ENCODE measurements at regions not wholly inside any gene's neighbourhood (a gene's known extent, or its start where the extent isn't known, plus 50 kb on each side); places are given as distances from the start of the nearest gene placed in this dataset.

DNA sequence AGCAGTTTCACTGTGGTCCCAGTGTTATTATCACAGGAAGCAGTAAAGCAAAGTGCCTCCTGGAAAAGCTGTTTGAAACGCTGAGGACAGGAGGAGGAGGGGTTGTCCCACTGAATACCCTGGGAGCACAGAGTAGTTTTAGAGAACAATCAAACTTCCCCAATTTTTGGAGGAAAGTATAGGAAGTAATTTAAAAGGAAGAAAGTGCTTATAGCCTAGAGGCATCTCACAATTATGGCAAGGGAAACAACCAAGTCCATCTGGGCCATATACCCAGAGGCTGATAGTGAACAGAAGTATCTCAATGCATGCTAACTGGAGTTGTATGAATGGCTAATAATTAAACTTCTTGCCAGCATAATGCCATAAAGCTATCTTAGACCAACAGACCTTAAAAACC is 137.2 kb upstream of the EPHA6 start:
- TF ChIP-seq, protein P1, sequence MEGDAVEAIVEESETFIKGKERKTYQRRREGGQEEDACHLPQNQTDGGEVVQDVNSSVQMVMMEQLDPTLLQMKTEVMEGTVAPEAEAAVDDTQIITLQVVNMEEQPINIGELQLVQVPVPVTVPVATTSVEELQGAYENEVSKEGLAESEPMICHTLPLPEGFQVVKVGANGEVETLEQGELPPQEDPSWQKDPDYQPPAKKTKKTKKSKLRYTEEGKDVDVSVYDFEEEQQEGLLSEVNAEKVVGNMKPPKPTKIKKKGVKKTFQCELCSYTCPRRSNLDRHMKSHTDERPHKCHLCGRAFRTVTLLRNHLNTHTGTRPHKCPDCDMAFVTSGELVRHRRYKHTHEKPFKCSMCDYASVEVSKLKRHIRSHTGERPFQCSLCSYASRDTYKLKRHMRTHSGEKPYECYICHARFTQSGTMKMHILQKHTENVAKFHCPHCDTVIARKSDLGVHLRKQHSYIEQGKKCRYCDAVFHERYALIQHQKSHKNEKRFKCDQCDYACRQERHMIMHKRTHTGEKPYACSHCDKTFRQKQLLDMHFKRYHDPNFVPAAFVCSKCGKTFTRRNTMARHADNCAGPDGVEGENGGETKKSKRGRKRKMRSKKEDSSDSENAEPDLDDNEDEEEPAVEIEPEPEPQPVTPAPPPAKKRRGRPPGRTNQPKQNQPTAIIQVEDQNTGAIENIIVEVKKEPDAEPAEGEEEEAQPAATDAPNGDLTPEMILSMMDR (IDR thresholded peaks at IDR 0.05), result no peak

DNA sequence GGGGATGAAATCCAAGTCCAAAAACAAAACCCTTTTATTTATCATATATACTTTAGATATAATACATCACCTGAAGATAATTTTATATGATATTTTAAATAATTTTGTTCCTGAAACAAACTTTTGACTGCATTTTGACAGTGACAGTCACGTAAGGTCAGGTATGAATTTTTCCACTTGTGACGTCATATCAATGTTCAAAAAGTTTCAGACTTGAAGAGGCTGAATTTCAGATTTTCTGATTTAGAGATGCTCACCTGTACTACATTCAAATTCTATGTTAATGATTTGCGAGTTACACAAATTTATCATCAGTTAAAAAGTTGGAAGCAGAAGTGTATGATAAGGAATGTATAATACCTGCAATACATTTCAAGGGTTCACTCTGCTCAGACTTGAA is 136.1 kb upstream of the EPHA6 start:
- ATAC-seq (ENCODE audit: low FRiP score), result no peak
- TF ChIP-seq, protein P1 (IDR thresholded peaks at IDR 0.05), result no peak
- no peak for DNase-seq (ENCODE audit: low spot score)

More for the DNA sequence above, 137.2 kb upstream of the EPHA6 start:
- ATAC-seq (ENCODE audit: low FRiP score) (no peak), DNase-seq (ENCODE audit: low spot score) (no peak)

DNA sequence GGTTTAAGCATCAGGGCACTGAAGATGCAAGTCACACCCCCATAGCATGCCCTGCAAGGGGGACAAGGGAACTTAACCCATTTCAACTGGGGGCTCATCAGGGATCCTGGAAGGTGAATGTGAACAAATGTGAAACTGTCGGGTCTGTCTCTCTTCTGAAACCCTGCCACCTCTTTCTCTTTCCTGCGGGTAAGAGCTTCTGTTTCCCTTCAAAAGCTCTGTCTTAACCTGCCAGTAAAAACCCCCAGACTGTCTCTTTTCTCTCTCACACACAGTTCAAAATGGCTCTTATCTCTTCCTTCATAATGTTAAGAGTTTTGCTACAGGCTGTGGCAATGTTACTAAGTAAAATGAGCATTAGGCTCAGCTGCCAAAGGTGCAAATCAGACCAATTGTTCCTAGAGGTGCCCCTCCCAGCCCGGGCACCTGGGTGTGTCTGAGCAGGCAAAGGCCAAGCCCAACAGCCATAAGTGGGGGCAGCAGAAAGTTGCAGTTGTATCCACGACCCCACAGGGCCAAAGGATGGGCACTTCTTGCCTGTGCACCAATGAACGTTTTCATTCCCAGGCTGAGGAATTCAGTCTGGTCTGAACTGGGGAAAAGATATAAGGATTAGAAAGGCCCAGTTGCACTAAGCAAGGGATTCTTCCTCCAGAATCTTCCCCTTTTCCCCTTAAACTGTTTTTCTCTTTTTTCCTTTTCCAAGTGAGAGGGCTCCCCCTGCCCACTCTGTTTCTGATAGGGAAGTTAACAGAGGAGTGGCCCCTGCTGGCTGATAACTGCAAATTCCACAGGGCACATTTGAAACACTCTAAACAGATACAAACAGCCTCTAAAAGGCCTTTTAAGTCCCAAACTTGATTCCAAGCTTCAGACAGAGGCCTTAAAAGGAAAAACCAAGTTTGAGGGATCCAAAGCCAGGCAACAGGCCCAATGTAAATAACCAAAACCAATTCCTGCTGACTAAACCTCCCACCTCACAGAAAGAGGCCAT is 113.8 kb upstream of the EPHA6 start:
- TF ChIP-seq, protein P1 (IDR thresholded peaks at IDR 0.05), result no peak
- no peak for DNase-seq (ENCODE audit: low spot score)
- ATAC-seq (ENCODE audit: low FRiP score), result no peak

DNA sequence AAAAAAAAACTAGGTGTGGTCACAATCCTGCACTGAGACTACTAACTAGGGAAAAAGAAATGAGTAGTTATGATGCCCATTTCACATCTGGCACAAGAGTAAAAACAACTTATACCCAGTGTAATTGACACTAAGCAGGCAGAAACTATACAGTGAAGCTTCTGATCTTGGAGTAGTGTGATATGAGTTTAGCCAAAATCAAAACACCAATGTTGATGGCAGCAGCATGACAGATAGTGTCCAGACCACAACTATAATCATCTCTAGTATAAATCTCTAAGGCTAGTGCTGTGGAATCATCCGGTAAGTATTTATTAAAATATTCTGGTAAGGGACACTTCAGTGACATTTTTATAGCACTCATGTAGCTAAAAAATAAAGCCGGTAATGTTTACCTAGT is 108.5 kb upstream of the EPHA6 start:
- no peak for DNase-seq (ENCODE audit: low spot score)
- ATAC-seq (ENCODE audit: low FRiP score), result no peak
- TF ChIP-seq, protein P1 (IDR thresholded peaks at IDR 0.05), result no peak

DNA sequence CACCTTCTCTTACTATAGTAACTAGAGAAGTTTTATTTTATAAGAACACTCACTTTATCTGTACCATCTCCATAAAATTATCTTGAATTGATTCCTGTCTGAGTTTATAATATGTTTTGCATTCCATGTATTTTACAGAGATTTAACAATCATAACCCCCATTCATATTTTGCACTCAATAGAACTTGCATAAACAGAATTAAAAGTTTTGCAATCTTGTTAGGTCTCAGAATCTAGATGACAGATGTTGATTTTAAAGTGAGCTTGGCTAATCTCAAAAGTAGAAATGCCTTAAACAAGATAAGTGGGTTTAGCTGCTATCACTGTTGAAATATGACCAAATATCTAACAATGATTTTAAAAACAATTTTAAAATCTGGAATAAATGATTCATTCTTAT is 107.9 kb upstream of the EPHA6 start:
- ATAC-seq (ENCODE audit: low FRiP score), result no peak
- no peak for DNase-seq (ENCODE audit: low spot score)
- TF ChIP-seq, protein P1 (IDR thresholded peaks at IDR 0.05), result no peak

DNA sequence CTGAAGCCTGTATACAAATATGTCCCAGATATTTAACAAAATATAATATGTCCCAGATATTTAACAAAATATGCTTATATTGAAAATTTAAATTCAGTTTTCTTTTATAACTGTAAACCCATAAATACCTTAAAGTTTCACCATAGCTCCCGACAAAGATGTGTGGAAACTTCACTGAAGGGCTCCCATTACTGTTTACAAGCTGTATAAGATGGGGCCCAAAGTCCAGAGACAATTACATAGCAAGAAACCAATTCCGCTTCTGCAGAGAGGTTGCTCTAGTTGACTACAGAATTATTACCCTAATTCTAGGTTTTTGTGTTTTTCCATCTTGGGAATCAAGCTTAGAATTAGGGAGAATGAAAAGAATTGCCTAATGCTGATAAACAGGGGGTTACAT is 102.6 kb upstream of the EPHA6 start:
- DNase-seq (ENCODE audit: low spot score) (no peak), ATAC-seq (ENCODE audit: low FRiP score) (no peak)
- TF ChIP-seq, protein P1 (IDR thresholded peaks at IDR 0.05), result no peak

DNA sequence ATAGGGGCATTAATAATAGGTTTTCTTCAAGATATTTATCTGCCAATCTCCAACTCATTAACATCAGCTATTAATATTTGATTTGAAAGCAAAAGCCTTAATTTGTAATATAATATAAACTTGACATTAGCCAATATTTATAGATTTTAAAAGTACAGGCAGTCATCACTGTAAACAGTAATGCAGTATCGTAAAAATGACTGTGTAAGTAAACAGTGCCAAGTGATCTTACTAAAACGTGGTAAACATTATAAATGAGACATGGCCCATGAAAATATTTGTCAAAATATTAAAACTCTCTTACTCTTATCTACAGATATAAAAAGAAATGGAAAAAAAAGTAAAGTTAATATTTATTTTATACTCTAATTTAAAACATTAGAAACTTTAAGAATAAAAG is 101.6 kb upstream of the EPHA6 start:
- ATAC-seq (ENCODE audit: low FRiP score) (no peak), DNase-seq (ENCODE audit: low spot score) (no peak)
- TF ChIP-seq, protein P1 (IDR thresholded peaks at IDR 0.05), result no peak
